ENCODE measurements at regions not wholly inside any gene's neighbourhood (a gene's known extent, or its start where the extent isn't known, plus 50 kb on each side); places are given as distances from the start of the nearest gene placed in this dataset.

- Mint-ChIP-seq H3K9me3 (no peaks in the 10 kb centered on the region), H3K27me3 (peaks cover 79% of the 10 kb centered on the region), H3K4me3 (no peak overlapping the region), H3K36me3 (ENCODE audit: insufficient read depth) (peaks cover 4% of the 10 kb centered on the region), H3K27ac (ENCODE audit: low read depth) (no peak overlapping the region), H3K4me1 (no peaks in the 10 kb centered on the region)
- ATAC-seq (replicated peaks; ENCODE audit: extremely low read depth, poor library complexity, severe bottlenecking), result no peak
- no peak for DNase-seq (ENCODE audit: low spot score in 2 of 2)
These were observed 52.5 kb downstream of the KCNF1 start for GRCh38 chr2:10964052-10964790.

GRCh38 chr2:10965241-10965843 lies 53.6 kb downstream of the KCNF1 start:
- H3K4me3 Mint-ChIP-seq, result no peak overlapping the region
- DNase-seq (ENCODE audit: low spot score in 2 of 2) (no peak), ATAC-seq (replicated peaks; ENCODE audit: extremely low read depth, poor library complexity, severe bottlenecking) (no peak)
- H3K9me3 Mint-ChIP-seq, result no peaks in the 10 kb centered on the region
- no peaks in the 10 kb centered on the region for H3K4me1 Mint-ChIP-seq
- no peak overlapping the region for H3K27ac Mint-ChIP-seq (ENCODE audit: low read depth)
- H3K36me3 Mint-ChIP-seq (ENCODE audit: insufficient read depth), result peaks cover 4% of the 10 kb centered on the region
- peaks cover 90% of the 10 kb centered on the region for H3K27me3 Mint-ChIP-seq

- Mint-ChIP-seq H3K27ac (ENCODE audit: low read depth) (no peak overlapping the region), H3K36me3 (ENCODE audit: insufficient read depth) (peaks cover 4% of the 10 kb centered on the region), H3K4me3 (no peak overlapping the region), H3K27me3 (peaks cover 95% of the 10 kb centered on the region), H3K9me3 (no peaks in the 10 kb centered on the region), H3K4me1 (no peaks in the 10 kb centered on the region)
- DNase-seq (ENCODE audit: low spot score in 2 of 2) (no peak), ATAC-seq (replicated peaks; ENCODE audit: extremely low read depth, poor library complexity, severe bottlenecking) (no peak)
These were observed 54.3 kb downstream of the KCNF1 start for GRCh38 chr2:10966056-10966455.

- Mint-ChIP-seq H3K27me3 (peaks cover 97% of the 10 kb centered on the region), H3K9me3 (no peaks in the 10 kb centered on the region)
These were observed 55.0 kb downstream of the KCNF1 start for GRCh38 chr2:10966741-10967140.

GRCh38 chr2:10968176-10968575 lies 56.4 kb downstream of the KCNF1 start:
- peaks cover 4% of the 10 kb centered on the region for H3K36me3 Mint-ChIP-seq (ENCODE audit: insufficient read depth)
- DNase-seq (ENCODE audit: low spot score in 2 of 2) (no peak), ATAC-seq (replicated peaks; ENCODE audit: extremely low read depth, poor library complexity, severe bottlenecking) (no peak)
- H3K27ac Mint-ChIP-seq (ENCODE audit: low read depth), result no peak overlapping the region
- H3K4me1 Mint-ChIP-seq, result no peaks in the 10 kb centered on the region
- peaks cover 99% of the 10 kb centered on the region for H3K27me3 Mint-ChIP-seq
- no peaks in the 10 kb centered on the region for H3K9me3 Mint-ChIP-seq
- H3K4me3 Mint-ChIP-seq, result no peak overlapping the region

More at GRCh38 chr2:10966741-10967140, 55.0 kb downstream of the KCNF1 start:
- Mint-ChIP-seq H3K4me3 (no peak overlapping the region), H3K36me3 (ENCODE audit: insufficient read depth) (peaks cover 4% of the 10 kb centered on the region), H3K4me1 (no peaks in the 10 kb centered on the region), H3K27ac (ENCODE audit: low read depth) (no peak overlapping the region)
- ATAC-seq (replicated peaks; ENCODE audit: extremely low read depth, poor library complexity, severe bottlenecking) (no peak), DNase-seq (ENCODE audit: low spot score in 2 of 2) (no peak)

GRCh38 chr2:10970666-10971065 lies 58.9 kb downstream of the KCNF1 start:
- Mint-ChIP-seq H3K27ac (ENCODE audit: low read depth) (no peak overlapping the region), H3K9me3 (no peaks in the 10 kb centered on the region), H3K4me3 (no peak overlapping the region), H3K27me3 (peaks cover 91% of the 10 kb centered on the region), H3K4me1 (no peaks in the 10 kb centered on the region), H3K36me3 (ENCODE audit: insufficient read depth) (peaks cover 4% of the 10 kb centered on the region)
- ATAC-seq (replicated peaks; ENCODE audit: extremely low read depth, poor library complexity, severe bottlenecking) (no peak), DNase-seq (ENCODE audit: low spot score in 2 of 2) (no peak)

- Mint-ChIP-seq H3K36me3 (ENCODE audit: insufficient read depth) (peaks cover 3% of the 10 kb centered on the region), H3K27me3 (peaks cover 84% of the 10 kb centered on the region), H3K9me3 (no peaks in the 10 kb centered on the region), H3K4me3 (no peak overlapping the region), H3K4me1 (no peaks in the 10 kb centered on the region), H3K27ac (ENCODE audit: low read depth) (no peak overlapping the region)
- ATAC-seq (replicated peaks; ENCODE audit: extremely low read depth, poor library complexity, severe bottlenecking), result no peak
- DNase-seq (ENCODE audit: low spot score in 2 of 2), result no peak
These were observed 59.6 kb downstream of the KCNF1 start for GRCh38 chr2:10971161-10971887.

GRCh38 chr2:10971888-10972260 lies 60.1 kb downstream of the KCNF1 start:
- peaks cover 2% of the 10 kb centered on the region for H3K36me3 Mint-ChIP-seq (ENCODE audit: insufficient read depth)
- no peaks in the 10 kb centered on the region for H3K4me1 Mint-ChIP-seq
- no peak overlapping the region for H3K4me3 Mint-ChIP-seq
- peaks cover 79% of the 10 kb centered on the region for H3K27me3 Mint-ChIP-seq
- ATAC-seq (replicated peaks; ENCODE audit: extremely low read depth, poor library complexity, severe bottlenecking), result no peak
- H3K9me3 Mint-ChIP-seq, result no peaks in the 10 kb centered on the region
- no peak overlapping the region for H3K27ac Mint-ChIP-seq (ENCODE audit: low read depth)
- DNase-seq (ENCODE audit: low spot score in 2 of 2), result no peak

- H3K36me3 Mint-ChIP-seq (ENCODE audit: insufficient read depth), result no peaks in the 10 kb centered on the region
- DNase-seq (ENCODE audit: low spot score in 2 of 2) (no peak), ATAC-seq (replicated peaks; ENCODE audit: extremely low read depth, poor library complexity, severe bottlenecking) (no peak)
- H3K9me3 Mint-ChIP-seq, result no peaks in the 10 kb centered on the region
- no peak overlapping the region for H3K27ac Mint-ChIP-seq (ENCODE audit: low read depth)
- H3K27me3 Mint-ChIP-seq, result peaks cover 69% of the 10 kb centered on the region
- H3K4me3 Mint-ChIP-seq, result no peak overlapping the region
- no peaks in the 10 kb centered on the region for H3K4me1 Mint-ChIP-seq
These were observed 61.1 kb downstream of the KCNF1 start for GRCh38 chr2:10972683-10973433.

- DNase-seq (ENCODE audit: low spot score in 2 of 2) (no peak), ATAC-seq (replicated peaks; ENCODE audit: extremely low read depth, poor library complexity, severe bottlenecking) (no peak)
- Mint-ChIP-seq H3K4me3 (no peak overlapping the region), H3K27ac (ENCODE audit: low read depth) (no peak overlapping the region), H3K27me3 (peaks cover 60% of the 10 kb centered on the region), H3K36me3 (ENCODE audit: insufficient read depth) (no peaks in the 10 kb centered on the region), H3K9me3 (no peaks in the 10 kb centered on the region), H3K4me1 (no peaks in the 10 kb centered on the region)
These were observed 62.0 kb downstream of the KCNF1 start for GRCh38 chr2:10973766-10974165.

- no peaks in the 10 kb centered on the region for H3K4me1 Mint-ChIP-seq
- H3K27me3 Mint-ChIP-seq, result peaks cover 29% of the 10 kb centered on the region
- no peak overlapping the region for H3K4me3 Mint-ChIP-seq
- no peak for ATAC-seq (replicated peaks; ENCODE audit: extremely low read depth, poor library complexity, severe bottlenecking)
- H3K27ac Mint-ChIP-seq (ENCODE audit: low read depth), result no peak overlapping the region
- H3K9me3 Mint-ChIP-seq, result no peaks in the 10 kb centered on the region
- H3K36me3 Mint-ChIP-seq (ENCODE audit: insufficient read depth), result no peaks in the 10 kb centered on the region
- no peak for DNase-seq (ENCODE audit: low spot score in 2 of 2)
These were observed 65.3 kb downstream of the KCNF1 start for GRCh38 chr2:10977003-10977402.

- Mint-ChIP-seq H3K4me1 (no peaks in the 10 kb centered on the region), H3K27ac (ENCODE audit: low read depth) (no peak overlapping the region), H3K4me3 (no peak overlapping the region), H3K36me3 (ENCODE audit: insufficient read depth) (no peaks in the 10 kb centered on the region), H3K9me3 (no peaks in the 10 kb centered on the region), H3K27me3 (peaks cover 23% of the 10 kb centered on the region)
- DNase-seq (ENCODE audit: low spot score in 2 of 2) (no peak), ATAC-seq (replicated peaks; ENCODE audit: extremely low read depth, poor library complexity, severe bottlenecking) (no peak)
These were observed 65.9 kb downstream of the KCNF1 start for GRCh38 chr2:10977621-10978020.

All from central memory CD8-positive, alpha-beta T cell (primary cell).